Umbilical cord (tissue), 1 donor: ENCODE measurements at regions not wholly inside any gene's neighbourhood (a gene's known extent, or its start where the extent isn't known, plus 50 kb on each side); places are given as distances from the start of the nearest gene placed in this dataset.
A peak's percentile ranks its signal among the peaks of the same experiment; 100 is the strongest.
"Not testable (repeated sequence)": the region's sequence is repeated elsewhere in the genome, so short reads cannot be mapped to it uniquely, and the experiment has no call there.

Experiments used
- DNase-seq: peaks from one replicate; pipeline ENCODE4 v3.0.0-alpha.2; 2015; ENCODE audit warnings: low spot score

- DNase-seq: peak; percentile 29
Measured at GRCh38 chr10:30734901-30735300, 105.3 kb upstream of the LYZL2 start.

GRCh38 chr10:30732671-30733070, 103.1 kb upstream of the LYZL2 start:
- DNase-seq: no peak

GRCh38 chr10:30731963-30732362, 102.4 kb upstream of the LYZL2 start:
- DNase-seq: no peak

GRCh38 chr10:30730306-30730705, 100.8 kb upstream of the LYZL2 start:
- no peak for DNase-seq

DNA sequence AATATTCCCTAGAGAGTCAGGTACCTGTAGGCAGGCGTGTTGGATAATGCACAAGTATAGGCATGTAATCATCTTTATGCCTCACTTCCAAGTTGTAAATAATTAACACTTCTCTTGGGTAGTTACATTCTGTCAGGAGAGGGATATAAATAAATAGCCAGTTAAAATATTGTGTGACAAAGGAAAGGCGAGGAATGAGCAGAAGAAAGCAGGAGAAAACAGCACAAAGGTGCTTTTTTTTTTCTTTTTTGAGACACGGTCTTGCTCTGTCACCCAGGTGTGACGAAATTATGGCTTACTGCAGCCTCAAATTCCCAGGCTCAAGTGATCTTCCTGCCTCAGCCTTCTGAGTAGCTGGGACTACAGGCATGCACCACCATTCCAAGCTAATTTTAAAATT, 99.2 kb upstream of the LYZL2 start:
- no peak for DNase-seq

- DNase-seq: no peak
Measured at GRCh38 chr10:30728127-30728526, 98.6 kb upstream of the LYZL2 start.

- DNase-seq: no peak
Measured at GRCh38 chr10:30727524-30727923, 98.0 kb upstream of the LYZL2 start.

DNA sequence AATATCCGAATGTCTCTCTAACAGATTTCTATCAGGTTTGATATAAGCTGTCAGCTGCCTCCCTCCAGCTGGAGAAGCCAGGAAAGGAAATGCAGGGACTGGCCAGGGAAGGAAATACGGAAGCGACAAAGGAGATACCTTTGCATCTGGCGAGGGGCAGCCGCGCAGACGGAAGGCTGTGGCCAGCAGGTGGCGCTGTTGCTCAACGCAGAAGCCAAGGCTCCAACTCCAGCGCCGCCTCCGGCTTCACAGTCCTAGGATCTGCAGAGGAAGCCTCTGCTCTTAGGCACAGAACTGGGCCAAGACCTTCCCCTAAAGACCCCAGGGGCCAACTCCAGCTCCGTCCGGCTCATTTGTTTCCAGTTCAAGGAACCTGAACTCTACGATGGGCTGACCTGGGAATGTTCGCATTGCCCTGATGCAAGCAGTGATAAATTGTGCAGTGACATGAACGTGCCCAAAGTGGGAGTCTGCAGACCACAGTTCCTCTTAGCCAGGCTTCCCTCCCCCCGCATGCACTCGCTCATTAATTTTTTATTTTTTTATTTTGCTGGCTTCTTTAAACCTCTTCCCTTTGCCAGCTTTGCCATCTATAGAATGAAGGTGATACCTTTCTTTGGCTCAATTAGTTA, 97.3 kb upstream of the LYZL2 start:
- DNase-seq: peak; percentile 77

DNA sequence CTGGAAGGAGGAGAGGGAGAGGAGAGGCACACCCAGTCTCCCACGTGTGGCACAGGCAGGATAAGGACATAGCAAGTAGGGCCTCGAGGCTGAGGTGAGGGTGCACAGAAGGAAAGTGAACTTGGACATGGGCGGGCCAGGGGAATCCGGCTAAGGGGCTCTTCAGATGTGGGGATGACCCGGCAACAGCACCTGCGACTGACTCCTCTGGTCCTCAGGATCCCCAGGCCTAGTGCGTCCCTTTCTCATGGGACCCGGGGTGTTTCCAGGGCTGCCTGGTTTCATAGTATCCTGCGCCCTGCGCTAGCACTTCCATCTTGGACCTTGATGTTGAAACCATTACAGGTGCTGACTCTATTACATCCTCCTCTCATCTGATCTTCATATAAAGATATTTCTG, 96.1 kb upstream of the LYZL2 start:
- no peak for DNase-seq

GRCh38 chr10:30724296-30724695, 94.7 kb upstream of the LYZL2 start:
- DNase-seq: no peak

- DNase-seq: no peak
Measured at GRCh38 chr10:30722956-30723620, 93.5 kb upstream of the LYZL2 start.

GRCh38 chr10:30719832-30720231, 90.3 kb upstream of the LYZL2 start:
- no peak for DNase-seq

- DNase-seq: no peak
Measured at GRCh38 chr10:30709700-30710358, 80.3 kb upstream of the LYZL2 start.

DNA sequence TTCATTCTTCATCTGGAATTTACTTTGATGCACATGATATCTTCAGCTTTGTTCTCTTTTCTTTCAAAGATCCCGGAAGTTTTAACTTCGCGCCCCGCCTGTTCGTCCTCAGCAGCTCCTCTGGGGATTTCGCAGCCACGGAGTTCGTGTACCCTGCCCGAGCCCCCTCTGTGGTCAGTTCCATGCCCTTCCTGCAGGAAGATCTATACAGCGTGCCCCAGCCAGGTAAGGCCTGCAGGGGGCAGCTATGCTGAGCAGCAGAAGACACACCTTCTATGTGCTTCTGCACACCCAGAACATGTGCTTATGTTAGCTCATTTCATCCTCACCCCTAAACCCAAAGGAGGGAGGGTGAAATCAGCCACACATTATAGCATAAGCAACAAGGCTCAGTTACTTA, 79.7 kb upstream of the LYZL2 start:
- no peak for DNase-seq

GRCh38 chr10:30708234-30708633, 78.7 kb upstream of the LYZL2 start:
- DNase-seq: no peak

GRCh38 chr10:30706189-30706588, 76.6 kb upstream of the LYZL2 start:
- DNase-seq: not testable (repeated sequence)

- DNase-seq: no peak
Measured at GRCh38 chr10:30705625-30706149, 76.1 kb upstream of the LYZL2 start.

DNA sequence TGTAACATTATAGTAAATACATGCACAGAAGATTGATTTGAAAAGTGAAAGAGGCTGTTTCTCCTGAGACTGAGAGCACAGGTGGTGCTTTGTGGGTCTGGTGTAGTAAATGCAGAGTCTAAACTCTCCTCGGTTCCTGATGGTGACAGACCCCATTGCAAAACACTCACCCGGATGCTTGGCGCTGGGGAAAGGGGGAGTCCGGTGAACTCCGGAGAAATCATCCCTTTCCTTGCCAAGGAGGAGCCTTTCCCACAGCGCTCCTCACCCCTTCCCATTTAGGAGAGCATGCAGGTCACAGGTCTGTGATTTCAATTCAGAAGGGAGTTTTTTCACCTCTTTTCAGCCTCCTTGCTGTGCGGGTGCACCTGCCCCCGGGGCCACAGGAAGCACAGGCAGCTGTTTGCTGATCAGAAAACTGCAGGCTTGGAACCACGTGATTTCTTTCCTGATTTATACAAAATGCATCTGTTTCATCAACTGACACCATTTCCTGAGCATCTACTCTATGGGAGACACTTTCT, 75.6 kb upstream of the LYZL2 start:
- no peak for DNase-seq

DNA sequence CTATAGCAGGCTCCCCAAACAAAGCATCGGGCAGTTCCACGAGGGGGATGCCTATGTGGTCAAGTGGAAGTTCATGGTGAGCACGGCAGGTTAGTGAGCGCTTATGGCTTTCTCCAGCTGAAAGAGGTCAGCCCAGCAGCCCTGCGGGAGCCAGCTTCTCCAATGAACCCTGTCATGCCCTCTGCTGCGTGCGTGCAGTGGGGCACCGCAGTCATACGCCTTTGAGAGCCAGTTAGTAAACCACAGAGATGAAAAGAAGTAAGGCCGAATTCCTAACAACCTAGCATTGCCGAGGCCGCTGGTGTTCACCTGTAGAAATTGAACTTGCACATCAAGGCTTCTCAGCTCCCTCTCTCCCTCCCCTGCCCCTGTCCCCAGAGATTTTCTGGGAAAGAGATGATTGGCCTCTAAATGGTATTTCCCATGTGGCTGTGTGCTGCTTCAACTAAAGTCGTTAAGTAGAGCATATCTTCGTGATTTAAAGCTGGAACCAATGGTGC, 75.1 kb upstream of the LYZL2 start:
- DNase-seq: not testable (repeated sequence)

GRCh38 chr10:30704026-30704600, 74.6 kb upstream of the LYZL2 start:
- DNase-seq: no peak

DNA sequence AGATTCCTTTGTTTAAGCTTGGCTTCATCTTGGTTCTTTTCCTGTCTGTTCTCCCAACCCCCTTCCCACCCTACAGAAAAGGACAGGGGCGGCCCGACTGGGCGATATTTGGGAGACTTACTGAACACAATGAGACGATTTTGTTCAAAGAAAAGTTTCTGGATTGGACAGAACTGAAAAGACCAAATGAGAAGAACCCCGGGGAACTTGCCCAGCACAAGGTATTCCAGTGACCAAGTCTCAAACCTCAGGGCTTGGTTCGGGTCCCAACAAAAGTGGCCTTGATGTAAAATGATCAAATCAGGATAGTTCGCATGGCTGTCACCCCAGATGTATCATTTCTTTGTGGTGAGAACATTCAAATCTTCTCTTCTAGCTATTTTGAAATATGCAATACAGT, 73.9 kb upstream of the LYZL2 start:
- DNase-seq: not testable (repeated sequence)

DNA sequence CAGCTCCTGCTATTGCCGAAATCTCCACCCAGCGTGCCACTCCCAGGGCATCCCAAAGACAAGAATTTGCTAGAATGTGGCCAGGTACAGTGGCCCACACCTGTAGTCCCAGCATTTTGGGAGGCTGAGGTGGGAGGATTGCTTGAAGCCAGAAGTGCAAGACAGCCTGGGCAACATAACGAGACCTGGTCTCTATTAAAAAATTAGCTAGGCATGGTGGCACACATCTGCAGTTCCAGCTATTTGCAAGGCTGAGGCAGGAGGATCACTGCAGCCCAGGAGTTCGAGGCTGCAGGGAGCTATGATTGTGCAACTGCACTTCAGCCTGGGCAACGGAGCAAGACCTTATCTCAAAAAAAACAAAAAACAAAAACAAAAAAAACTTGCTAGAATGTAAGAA, 73.3 kb upstream of the LYZL2 start:
- DNase-seq: no peak
